Mesenchymal stem cell (in vitro differentiated cells and primary cell): ENCODE measurements at regions not wholly inside any gene's neighbourhood (a gene's known extent, or its start where the extent isn't known, plus 50 kb on each side); places are given as distances from the start of the nearest gene placed in this dataset.
"Not testable (repeated sequence)": the region's sequence is repeated elsewhere in the genome, so short reads cannot be mapped to it uniquely, and the experiment has no call there.

Source experiments
- DNase-seq: peaks from one replicate; pipeline ENCODE4 v3.0.0-alpha.2; 2013
- H2AFZ ChIP-seq: one replicate; pipeline ENCODE4 v1.6.1; 2013; ENCODE audit warnings: low read depth, mild to moderate bottlenecking, control low read depth, inconsistent platforms, low read length, moderate library complexity
- H2AK5ac ChIP-seq: 2 replicates; pipeline ENCODE4 v1.6.1; 2013; ENCODE audit warnings: low read length, moderate library complexity, mild to moderate bottlenecking, inconsistent platforms; ENCODE audit not compliant: severe bottlenecking
- H2BK120ac ChIP-seq: one replicate; pipeline ENCODE4 v1.6.1; 2013; ENCODE audit warnings: low read depth, mild to moderate bottlenecking, inconsistent platforms, low read length, moderate library complexity
- H2BK12ac ChIP-seq, 2 experiments: one replicate each; pipeline ENCODE4 v1.6.1; 2013; ENCODE audit warnings: inconsistent platforms in 2 of 2, low read length in 2 of 2, mild to moderate bottlenecking in 2 of 2, moderate library complexity in 2 of 2, control low read depth in 1 of 2
- H2BK15ac ChIP-seq: one replicate; pipeline ENCODE4 v1.6.1; 2013; ENCODE audit warnings: mild to moderate bottlenecking, low read depth, inconsistent platforms; ENCODE audit not compliant: poor library complexity, severe bottlenecking
- H2BK5ac ChIP-seq: 2 replicates; pipeline ENCODE4 v1.6.1; 2013; ENCODE audit warnings: low read depth, mild to moderate bottlenecking, low read length, control low read depth, inconsistent platforms; ENCODE audit not compliant: poor library complexity, severe bottlenecking
- H3K14ac ChIP-seq, 2 experiments: one replicate each; pipeline ENCODE4 v1.6.1; 2013; ENCODE audit warnings: inconsistent platforms in 2 of 2, low read length in 2 of 2, control low read depth in 1 of 2, mild to moderate bottlenecking in 1 of 2, moderate library complexity in 1 of 2
- H3K18ac ChIP-seq, 2 experiments: one replicate each; pipeline ENCODE4 v1.6.1; 2013; ENCODE audit warnings: inconsistent platforms in 2 of 2, low read length in 2 of 2, control low read depth in 1 of 2, low read depth in 1 of 2, mild to moderate bottlenecking in 1 of 2
- H3K23ac ChIP-seq, 2 experiments: one replicate each; pipeline ENCODE4 v1.6.1; 2013; ENCODE audit warnings: inconsistent platforms in 2 of 2, low read length in 2 of 2, mild to moderate bottlenecking in 2 of 2, moderate library complexity in 2 of 2, control low read depth in 1 of 2
- H3K27ac ChIP-seq: 2 replicates; pipeline ENCODE4 v1.5.1; 2013; ENCODE audit warnings: mild to moderate bottlenecking, moderate library complexity, low read length, control low read depth, inconsistent platforms; ENCODE audit not compliant: poor library complexity, severe bottlenecking
- H3K27me3 ChIP-seq, 2 experiments: 2 replicates each; pipeline versions ENCODE4 v1.6.1 to v1.7.0; 2013; ENCODE audit warnings: low read length in 2 of 2, mild to moderate bottlenecking in 2 of 2, moderate library complexity in 2 of 2, control low read depth in 1 of 2, inconsistent platforms in 1 of 2; ENCODE audit not compliant: control insufficient read depth in 1 of 2, insufficient read depth in 1 of 2
- H3K36me3 ChIP-seq, 2 experiments: 2 replicates each; pipeline versions ENCODE4 v1.6.1 to v1.7.0; 2013; ENCODE audit warnings: low read length in 2 of 2, control low read depth in 1 of 2, inconsistent platforms in 1 of 2, low read depth in 1 of 2, mild to moderate bottlenecking in 1 of 2; ENCODE audit not compliant: insufficient read depth in 2 of 2, control insufficient read depth in 1 of 2
- H3K4ac ChIP-seq, 2 experiments: one replicate each; pipeline ENCODE4 v1.6.1; 2013; ENCODE audit warnings: inconsistent platforms in 2 of 2, low read length in 2 of 2, mild to moderate bottlenecking in 2 of 2, moderate library complexity in 2 of 2, control low read depth in 1 of 2, low read depth in 1 of 2
- H3K4me1 ChIP-seq: 2 replicates; pipeline ENCODE4 v1.6.1; 2013; ENCODE audit warnings: low read depth, low read length, control low read depth; ENCODE audit not compliant: control insufficient read depth, insufficient read depth
- H3K4me2 ChIP-seq: 2 replicates; pipeline ENCODE4 v1.6.1; 2013; ENCODE audit warnings: low read length, mild to moderate bottlenecking, inconsistent platforms; ENCODE audit not compliant: poor library complexity, severe bottlenecking
- H3K4me3 ChIP-seq, 2 experiments: 2 replicates each; pipeline versions ENCODE4 v1.5.1 to v1.7.0; 2013; ENCODE audit warnings: low read length in 2 of 2, mild to moderate bottlenecking in 2 of 2, control low read depth in 1 of 2, low read depth in 1 of 2; ENCODE audit not compliant: insufficient read depth in 1 of 2
- H3K79me1 ChIP-seq: replicated peaks from 2 replicates; pipeline ENCODE4 v1.6.1; 2013; ENCODE audit warnings: mild to moderate bottlenecking, control low read depth, low read length, inconsistent platforms; ENCODE audit not compliant: poor library complexity, severe bottlenecking
- H3K9ac ChIP-seq: 2 replicates; pipeline ENCODE4 v1.7.0; 2013; ENCODE audit warnings: mild to moderate bottlenecking, low read length, moderate library complexity
- H3K9me3 ChIP-seq: 2 replicates; pipeline ENCODE4 v1.7.0; 2013; ENCODE audit warnings: mild to moderate bottlenecking, low read length; ENCODE audit not compliant: control insufficient read depth
- H4K8ac ChIP-seq: one replicate; pipeline ENCODE4 v1.6.1; 2013; ENCODE audit warnings: inconsistent platforms, mild to moderate bottlenecking, low read length, moderate library complexity
- H4K91ac ChIP-seq: one replicate; pipeline ENCODE4 v1.6.1; 2013; ENCODE audit warnings: mild to moderate bottlenecking, low read length, inconsistent platforms
- WGBS: methylation state at CpG from one replicate; pipeline ENCODE4 v1.1.7; 2013; ENCODE audit warnings: mixed read lengths; 5-methylcytosine and 5-hydroxymethylcytosine counted together

GRCh38 chr5:18000744-18001143 lies 366.5 kb downstream of the TAF11L14 start:
- Histone ChIP-seq H2BK5ac (no peak overlapping the region), H3K36me3 (no peaks in the 10 kb centered on the region), H2BK120ac (no peak overlapping the region), H3K4me3 (no peak overlapping the region), H3K79me1 (no peaks in the 10 kb centered on the region), H3K14ac (no peak overlapping the region), H2AFZ (no peak overlapping the region), H2AK5ac (no peak overlapping the region), H3K9me3 (peaks cover 5% of the 10 kb centered on the region), H2BK15ac (no peak overlapping the region), H3K27ac (no peak overlapping the region), H3K4me2 (no peak overlapping the region), H3K4ac (no peak overlapping the region), H3K9ac (no peak overlapping the region), H3K18ac (no peak overlapping the region), H4K91ac (no peak overlapping the region), H2BK12ac (no peak overlapping the region), H3K4me1 (no peaks in the 10 kb centered on the region), H3K23ac (no peak overlapping the region), H4K8ac (no peak overlapping the region), H3K27me3 (no peaks in the 10 kb centered on the region)
- WGBS = 38% methylated on average over 4 of the region's 4 CpGs
- DNase-seq = no peak

GRCh38 chr5:18003312-18003711 lies 369.1 kb downstream of the TAF11L14 start:
- H3K4me2 ChIP-seq = no peak overlapping the region
- no peak overlapping the region for H2BK5ac ChIP-seq
- no peak overlapping the region for H3K4me3 ChIP-seq
- no peaks in the 10 kb centered on the region for H3K79me1 ChIP-seq
- no peak overlapping the region for H4K91ac ChIP-seq
- H2BK120ac ChIP-seq = no peak overlapping the region
- H3K9ac ChIP-seq = no peak overlapping the region
- H3K4me1 ChIP-seq = no peaks in the 10 kb centered on the region
- no peak overlapping the region for H2BK12ac ChIP-seq
- no peak overlapping the region for H3K4ac ChIP-seq
- H3K9me3 ChIP-seq = peaks cover 5% of the 10 kb centered on the region
- no peaks in the 10 kb centered on the region for H3K27me3 ChIP-seq
- no peak for DNase-seq
- no peak overlapping the region for H3K18ac ChIP-seq
- H3K36me3 ChIP-seq = no peaks in the 10 kb centered on the region
- H2AFZ ChIP-seq = no peak overlapping the region
- H3K23ac ChIP-seq = no peak overlapping the region
- no peak overlapping the region for H3K27ac ChIP-seq
- no peak overlapping the region for H2AK5ac ChIP-seq
- no peak overlapping the region for H2BK15ac ChIP-seq
- no peak overlapping the region for H4K8ac ChIP-seq
- H3K14ac ChIP-seq = no peak overlapping the region

GRCh38 chr5:18003784-18004183 lies 369.5 kb downstream of the TAF11L14 start:
- peaks cover 5% of the 10 kb centered on the region for H3K9me3 ChIP-seq
- H2BK5ac ChIP-seq = no peak overlapping the region
- no peak overlapping the region for H3K4ac ChIP-seq
- no peak overlapping the region for H2BK120ac ChIP-seq
- H2BK15ac ChIP-seq = no peak overlapping the region
- H3K27ac ChIP-seq = no peak overlapping the region
- H3K4me2 ChIP-seq = no peak overlapping the region
- no peak overlapping the region for H3K9ac ChIP-seq
- H4K91ac ChIP-seq = no peak overlapping the region
- H2BK12ac ChIP-seq = no peak overlapping the region
- no peak overlapping the region for H3K4me3 ChIP-seq
- H2AK5ac ChIP-seq = no peak overlapping the region
- H2AFZ ChIP-seq = no peak overlapping the region
- no peaks in the 10 kb centered on the region for H3K4me1 ChIP-seq
- H3K27me3 ChIP-seq = no peaks in the 10 kb centered on the region
- H4K8ac ChIP-seq = no peak overlapping the region
- no peak overlapping the region for H3K14ac ChIP-seq
- WGBS = 88% methylated on average over 1 of the region's 2 CpGs
- no peaks in the 10 kb centered on the region for H3K79me1 ChIP-seq
- no peak for DNase-seq
- H3K18ac ChIP-seq = no peak overlapping the region
- no peaks in the 10 kb centered on the region for H3K36me3 ChIP-seq
- H3K23ac ChIP-seq = no peak overlapping the region

- H2AK5ac ChIP-seq, H3K14ac ChIP-seq, DNase-seq, H3K9me3 ChIP-seq, H3K27me3 ChIP-seq, H3K4me2 ChIP-seq, H3K23ac ChIP-seq, H2BK12ac ChIP-seq, H2BK120ac ChIP-seq, H3K4ac ChIP-seq, H3K4me3 ChIP-seq, H3K79me1 ChIP-seq, H2AFZ ChIP-seq, H2BK15ac ChIP-seq, H4K8ac ChIP-seq, H3K27ac ChIP-seq, H3K36me3 ChIP-seq, H3K9ac ChIP-seq, H3K18ac ChIP-seq, H3K4me1 ChIP-seq, H2BK5ac ChIP-seq: not testable (repeated sequence)
- WGBS = 84% methylated on average over 8 of the region's 8 CpGs
- H4K91ac ChIP-seq = peak overlapping the region; percentile 15
Measured at GRCh38 chr5:18006235-18006634, 372.0 kb downstream of the TAF11L14 start.
